Prostate gland (tissue), 2 donors: ENCODE measurements at regions not wholly inside any gene's neighbourhood (a gene's known extent, or its start where the extent isn't known, plus 50 kb on each side); places are given as distances from the start of the nearest gene placed in this dataset.

Experiments used
- POLR2A ChIP-seq: fragments of 450-650 bp; IDR thresholded peaks from one replicate; pipeline ENCODE4 v1.6.1; 2016; ENCODE audit warnings: antibody characterized with exemption, mild to moderate bottlenecking
- POLR2AphosphoS5 ChIP-seq: sonication (generic); formaldehyde crosslinking; IDR thresholded peaks from one replicate; pipeline ENCODE4 v1.6.1; 2017; ENCODE audit warnings: antibody characterized with exemption
- TF ChIP-seq, protein P1 (sequence below), 4 experiments: fragments of 200-600 bp in 2 of 4; fragments of 450-650 bp in 2 of 4; sonication (generic) in 2 of 4; IDR thresholded peaks; 1 replicate in 3 of 4; 2 replicates in 1 of 4; pipeline ENCODE4 v1.5.1; 2016 to 2019; ENCODE audit warnings: antibody characterized with exemption in 4 of 4, mild to moderate bottlenecking in 2 of 4, moderate library complexity in 2 of 4

DNA sequence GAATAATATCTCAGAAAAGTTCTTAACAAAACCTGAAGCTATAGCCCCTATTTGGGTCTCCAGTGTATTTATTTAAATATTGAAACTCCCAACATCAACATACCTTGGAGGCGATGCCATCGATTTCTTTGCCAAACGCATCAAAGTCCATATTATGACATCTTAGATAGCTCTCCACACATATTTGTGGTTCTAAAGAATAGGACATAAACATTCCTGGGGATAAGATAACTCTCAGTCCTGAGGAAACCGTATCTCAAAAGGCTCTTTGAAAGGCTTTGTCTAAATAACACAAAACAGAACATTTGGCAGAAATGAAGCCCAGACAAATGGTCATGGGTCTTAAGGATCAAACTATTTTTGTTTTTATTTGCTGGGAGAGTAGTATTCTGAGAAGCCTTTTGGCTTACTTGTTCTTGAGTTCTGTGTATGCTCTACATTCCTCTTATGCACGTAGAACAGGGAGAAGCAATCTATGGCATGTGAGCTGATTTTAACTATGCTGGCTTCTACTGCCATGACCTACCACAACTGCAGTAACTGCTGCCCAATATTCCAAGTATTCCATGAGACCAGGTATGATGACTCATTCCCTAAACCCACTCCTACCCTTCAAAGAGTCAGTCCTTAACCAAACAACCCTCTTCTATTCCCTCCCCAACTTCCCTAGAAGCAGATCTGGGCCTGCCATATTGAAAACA lies 279.0 kb upstream of the ZFHX3 start:
- TF ChIP-seq, protein P1, sequence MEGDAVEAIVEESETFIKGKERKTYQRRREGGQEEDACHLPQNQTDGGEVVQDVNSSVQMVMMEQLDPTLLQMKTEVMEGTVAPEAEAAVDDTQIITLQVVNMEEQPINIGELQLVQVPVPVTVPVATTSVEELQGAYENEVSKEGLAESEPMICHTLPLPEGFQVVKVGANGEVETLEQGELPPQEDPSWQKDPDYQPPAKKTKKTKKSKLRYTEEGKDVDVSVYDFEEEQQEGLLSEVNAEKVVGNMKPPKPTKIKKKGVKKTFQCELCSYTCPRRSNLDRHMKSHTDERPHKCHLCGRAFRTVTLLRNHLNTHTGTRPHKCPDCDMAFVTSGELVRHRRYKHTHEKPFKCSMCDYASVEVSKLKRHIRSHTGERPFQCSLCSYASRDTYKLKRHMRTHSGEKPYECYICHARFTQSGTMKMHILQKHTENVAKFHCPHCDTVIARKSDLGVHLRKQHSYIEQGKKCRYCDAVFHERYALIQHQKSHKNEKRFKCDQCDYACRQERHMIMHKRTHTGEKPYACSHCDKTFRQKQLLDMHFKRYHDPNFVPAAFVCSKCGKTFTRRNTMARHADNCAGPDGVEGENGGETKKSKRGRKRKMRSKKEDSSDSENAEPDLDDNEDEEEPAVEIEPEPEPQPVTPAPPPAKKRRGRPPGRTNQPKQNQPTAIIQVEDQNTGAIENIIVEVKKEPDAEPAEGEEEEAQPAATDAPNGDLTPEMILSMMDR (IDR thresholded peaks at IDR 0.05) = no peak
- TF ChIP-seq POLR2AphosphoS5 = no peak
- no peak for TF ChIP-seq POLR2A
